ENCODE measurements at regions not wholly inside any gene's neighbourhood (a gene's known extent, or its start where the extent isn't known, plus 50 kb on each side); places are given as distances from the start of the nearest gene placed in this dataset.

DNA sequence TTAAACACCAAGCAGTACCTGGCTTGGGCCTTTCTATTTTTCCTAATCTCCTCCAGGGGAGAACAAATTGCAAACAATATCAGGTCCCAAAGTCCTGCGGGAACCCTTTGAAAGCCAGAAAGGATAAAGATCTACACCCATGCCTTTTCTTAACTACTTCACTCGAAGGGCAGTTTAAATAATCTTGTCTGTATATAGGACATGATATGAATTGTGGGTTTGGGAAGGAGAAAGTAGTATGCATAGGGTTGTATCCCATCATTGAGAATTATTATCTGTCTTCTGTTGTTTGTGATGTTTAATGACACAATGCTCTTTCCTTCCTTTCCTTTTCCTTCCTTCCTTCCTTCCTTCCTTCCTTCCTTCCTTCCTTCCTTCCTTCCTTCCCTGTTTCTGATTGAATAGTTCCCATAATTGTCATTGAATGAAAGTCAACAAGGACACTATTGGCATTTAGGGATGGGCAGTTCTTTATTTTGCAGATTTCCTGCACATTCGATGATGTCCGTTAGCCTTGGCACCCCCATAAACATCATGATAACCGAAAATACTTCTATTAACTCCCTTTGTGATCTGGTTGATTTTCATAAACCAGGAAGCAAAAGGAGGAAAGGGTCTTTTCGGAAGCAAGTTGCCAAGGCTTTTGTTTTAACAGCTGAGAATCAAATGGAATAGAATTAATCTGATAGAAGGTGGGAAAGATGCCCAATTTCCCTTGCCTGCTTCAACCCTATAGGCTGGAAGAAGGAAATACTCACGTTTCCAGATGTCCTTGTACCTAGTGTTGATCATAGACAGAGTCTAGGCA, 141.3 kb downstream of the ATG4C start:
- TF ChIP-seq, protein P1, sequence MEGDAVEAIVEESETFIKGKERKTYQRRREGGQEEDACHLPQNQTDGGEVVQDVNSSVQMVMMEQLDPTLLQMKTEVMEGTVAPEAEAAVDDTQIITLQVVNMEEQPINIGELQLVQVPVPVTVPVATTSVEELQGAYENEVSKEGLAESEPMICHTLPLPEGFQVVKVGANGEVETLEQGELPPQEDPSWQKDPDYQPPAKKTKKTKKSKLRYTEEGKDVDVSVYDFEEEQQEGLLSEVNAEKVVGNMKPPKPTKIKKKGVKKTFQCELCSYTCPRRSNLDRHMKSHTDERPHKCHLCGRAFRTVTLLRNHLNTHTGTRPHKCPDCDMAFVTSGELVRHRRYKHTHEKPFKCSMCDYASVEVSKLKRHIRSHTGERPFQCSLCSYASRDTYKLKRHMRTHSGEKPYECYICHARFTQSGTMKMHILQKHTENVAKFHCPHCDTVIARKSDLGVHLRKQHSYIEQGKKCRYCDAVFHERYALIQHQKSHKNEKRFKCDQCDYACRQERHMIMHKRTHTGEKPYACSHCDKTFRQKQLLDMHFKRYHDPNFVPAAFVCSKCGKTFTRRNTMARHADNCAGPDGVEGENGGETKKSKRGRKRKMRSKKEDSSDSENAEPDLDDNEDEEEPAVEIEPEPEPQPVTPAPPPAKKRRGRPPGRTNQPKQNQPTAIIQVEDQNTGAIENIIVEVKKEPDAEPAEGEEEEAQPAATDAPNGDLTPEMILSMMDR (IDR thresholded peaks at IDR 0.05), result no peak
- no peak for TF ChIP-seq POLR2AphosphoS5 (IDR thresholded peaks at IDR 0.05)

Data from prostate gland (tissue), 2 donors.